HG03095 (cell line): ENCODE measurements at regions not wholly inside any gene's neighbourhood (a gene's known extent, or its start where the extent isn't known, plus 50 kb on each side); places are given as distances from the start of the nearest gene placed in this dataset.

Source experiments
- ATAC-seq: cut with Tn5 transposase; IDR thresholded peaks from one replicate; pipeline ENCODE4 v1.9.1; 2021; ENCODE audit warnings: moderate library complexity; ENCODE audit not compliant: unreplicated experiment

DNA sequence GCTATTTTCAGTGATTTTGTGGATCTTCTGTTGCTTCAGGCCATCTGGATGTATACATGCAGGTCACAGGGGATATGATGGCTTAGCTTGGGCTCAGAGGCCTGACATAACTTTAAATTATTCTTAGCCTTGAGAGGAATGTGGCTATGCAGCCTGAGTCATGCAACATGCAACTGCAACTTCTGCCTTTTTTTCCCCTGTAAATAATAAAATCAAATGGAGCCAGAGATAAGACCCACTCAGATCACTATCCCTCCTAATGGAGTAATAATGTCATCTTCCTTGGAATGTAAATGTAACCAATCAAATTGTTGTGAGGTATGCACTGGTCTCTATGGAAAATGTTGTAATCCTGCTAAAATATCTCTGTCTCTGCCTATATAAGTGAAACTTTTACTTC lies 54.9 kb downstream of the MAGEB17 start:
- no peak for ATAC-seq

DNA sequence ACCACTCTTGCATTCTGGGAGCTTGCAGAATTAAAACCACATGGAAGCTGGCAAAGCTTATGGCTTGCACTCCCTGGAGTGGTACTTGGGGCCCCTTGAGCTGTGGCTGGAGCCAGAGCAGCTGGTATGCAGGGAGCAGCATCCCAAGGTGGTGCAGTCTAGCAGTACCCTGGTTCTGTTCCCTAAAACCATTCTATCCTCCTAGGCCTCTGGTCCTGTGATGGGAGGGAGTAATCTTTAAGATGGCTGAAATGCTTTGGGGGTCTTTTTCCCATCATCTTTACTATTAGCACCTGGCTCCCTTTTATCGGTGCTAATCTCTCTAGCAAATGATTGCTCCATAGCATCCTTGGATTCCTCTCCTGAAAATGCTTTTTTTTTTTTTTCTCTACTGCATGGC lies 56.1 kb downstream of the MAGEB17 start:
- no peak for ATAC-seq

GRCh38 chrX:16239211-16239610 lies 71.9 kb downstream of the MAGEB17 start:
- no peak for ATAC-seq

- no peak for ATAC-seq
Observed at GRCh38 chrX:16240231-16240905, 73.1 kb downstream of the MAGEB17 start.

DNA sequence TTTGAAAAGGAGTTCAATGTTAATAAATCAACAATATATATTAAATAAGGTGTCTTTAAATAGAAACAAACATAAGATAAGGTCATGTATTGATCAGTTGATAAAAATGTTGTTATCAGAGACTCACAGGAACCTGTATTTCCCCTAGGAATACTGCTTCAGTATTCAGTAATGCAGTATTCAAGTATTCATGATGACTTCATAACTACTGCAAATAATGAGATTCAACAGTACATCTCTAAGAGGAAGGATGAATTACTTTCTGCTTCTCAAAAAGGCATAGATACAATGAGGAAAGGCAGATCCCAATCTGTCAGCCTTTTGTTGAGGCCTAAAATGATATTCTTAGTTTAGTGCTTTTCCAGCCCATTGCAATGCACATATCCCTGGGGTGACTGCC lies 73.7 kb downstream of the MAGEB17 start:
- no peak for ATAC-seq

DNA sequence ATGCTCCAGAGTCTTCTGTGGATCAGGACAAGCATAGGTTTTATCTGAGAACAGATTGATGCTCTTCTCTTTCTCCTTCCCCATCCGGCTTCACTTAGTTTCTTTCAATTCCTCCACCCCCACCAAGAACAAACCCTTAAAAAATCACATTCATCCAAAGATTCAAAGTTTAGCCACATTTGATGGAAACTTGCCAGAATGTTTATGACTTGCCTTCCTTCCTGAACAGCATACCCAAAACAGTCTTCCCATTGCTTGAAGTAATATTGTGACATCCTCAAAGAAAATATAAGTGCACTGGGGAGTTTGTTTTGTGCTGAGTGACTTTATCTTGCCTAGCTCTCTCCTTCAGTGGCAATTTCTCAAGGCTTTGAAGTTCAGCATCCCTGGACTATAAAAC lies 83.0 kb downstream of the MAGEB17 start:
- no peak for ATAC-seq

GRCh38 chrX:16251782-16252181 lies 84.5 kb downstream of the MAGEB17 start:
- ATAC-seq, result no peak

DNA sequence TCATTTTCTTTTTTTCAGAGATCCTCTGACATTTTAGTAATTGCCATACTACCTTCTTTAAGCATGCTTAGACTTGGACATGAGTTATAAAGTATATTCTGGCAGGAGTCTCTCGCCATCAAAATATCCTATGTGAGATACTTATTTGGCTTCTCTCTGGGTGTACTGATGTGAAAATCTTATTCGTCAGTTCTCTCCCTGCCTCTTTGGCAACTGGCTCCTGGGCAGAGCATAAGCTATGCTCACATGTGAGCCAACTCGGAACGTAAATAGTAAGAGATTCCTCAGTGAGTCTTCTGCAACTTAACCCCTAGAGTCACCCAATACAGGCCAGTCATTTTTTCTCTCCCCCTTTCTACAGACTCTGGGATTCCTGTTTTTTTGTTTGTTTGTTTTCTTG lies 91.6 kb downstream of the MAGEB17 start:
- ATAC-seq, result no peak

GRCh38 chrX:16267431-16267830 lies 100.2 kb downstream of the MAGEB17 start:
- ATAC-seq, result no peak

GRCh38 chrX:16268206-16268605 lies 100.9 kb downstream of the MAGEB17 start:
- no peak for ATAC-seq

GRCh38 chrX:16278927-16279326 lies 111.6 kb downstream of the MAGEB17 start:
- ATAC-seq, result no peak

GRCh38 chrX:16282209-16282608 lies 114.9 kb downstream of the MAGEB17 start:
- ATAC-seq, result no peak

GRCh38 chrX:16284842-16285241 lies 117.6 kb downstream of the MAGEB17 start:
- no peak for ATAC-seq

DNA sequence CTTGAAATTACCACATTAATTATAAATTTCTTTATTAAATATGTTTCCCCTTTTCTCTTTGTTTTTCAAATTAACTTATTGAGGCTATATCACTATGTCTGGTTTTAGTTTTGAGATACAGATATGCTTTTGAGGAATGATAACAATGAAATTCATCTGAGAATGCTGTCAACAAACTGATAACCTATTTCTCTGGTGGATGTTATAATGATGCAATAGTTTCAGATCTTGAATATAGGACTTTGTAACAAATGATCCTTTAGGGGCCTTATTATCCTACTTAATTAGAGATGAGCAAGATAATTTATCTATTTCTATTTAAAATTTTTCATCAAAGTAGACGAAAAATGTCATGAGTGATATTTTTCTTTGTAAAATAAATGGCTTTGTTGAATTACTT lies 123.7 kb downstream of the MAGEB17 start:
- ATAC-seq, result no peak

GRCh38 chrX:16300831-16301230 lies 133.6 kb downstream of the MAGEB17 start:
- ATAC-seq, result no peak

DNA sequence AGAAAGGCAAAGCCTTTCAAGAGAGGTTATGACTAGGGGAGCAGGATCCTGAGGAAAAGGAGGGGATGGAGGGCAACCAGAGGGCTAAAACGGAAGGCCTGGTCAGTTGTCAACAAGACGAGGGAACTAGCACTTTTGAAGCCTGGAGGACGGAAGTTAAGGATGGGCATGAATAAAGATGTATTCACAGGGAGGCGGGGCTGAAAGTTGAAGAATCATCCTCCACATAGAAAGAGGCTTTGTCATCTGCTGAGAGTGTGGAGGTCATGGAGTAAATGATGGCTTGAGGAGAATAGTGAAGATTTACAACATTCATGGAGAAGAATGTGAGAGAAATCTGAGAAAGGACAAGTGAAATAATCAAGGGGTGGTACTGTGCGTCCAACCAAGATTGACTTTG lies 137.5 kb downstream of the MAGEB17 start:
- ATAC-seq, result no peak

DNA sequence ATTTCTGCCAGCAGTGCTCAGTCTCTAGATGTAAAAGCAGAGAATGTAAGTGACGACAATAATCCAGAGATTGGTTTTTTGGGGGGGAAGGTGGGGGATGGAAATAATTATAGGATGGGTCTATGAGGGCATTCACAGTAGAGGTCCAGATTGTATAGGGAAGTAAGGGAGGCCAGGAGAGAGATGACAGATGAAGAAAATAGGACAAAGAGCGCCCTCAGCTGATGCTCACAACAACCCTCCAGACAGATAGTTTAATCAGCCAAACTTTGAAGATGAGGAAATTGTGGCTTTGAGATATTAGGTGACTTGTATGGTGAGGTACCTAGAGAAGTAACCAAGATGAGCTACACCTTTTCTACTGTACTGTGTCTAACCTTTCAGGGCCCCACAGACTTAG lies 137.9 kb downstream of the MAGEB17 start:
- no peak for ATAC-seq

- ATAC-seq, result no peak
Observed at GRCh38 chrX:16307950-16308349, 140.7 kb downstream of the MAGEB17 start.

DNA sequence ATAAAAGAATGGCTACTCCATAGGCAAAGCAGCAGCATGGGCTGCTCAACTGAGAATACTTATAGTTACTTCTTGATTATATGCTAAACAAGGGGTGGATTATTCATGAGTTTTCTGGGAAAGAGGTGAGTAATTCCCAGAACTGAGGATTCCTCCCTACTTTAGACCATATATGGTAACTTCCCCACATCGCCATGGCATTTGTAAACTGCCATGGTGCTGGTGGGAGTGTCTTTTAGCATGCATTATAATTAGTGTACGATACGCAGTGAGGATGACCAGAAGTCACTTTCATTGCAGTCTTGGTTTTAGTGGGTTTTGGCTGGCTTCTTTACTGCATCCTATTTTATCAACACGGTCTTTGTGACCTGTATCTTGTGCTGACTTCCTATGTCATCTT lies 141.5 kb downstream of the MAGEB17 start:
- ATAC-seq, result no peak

DNA sequence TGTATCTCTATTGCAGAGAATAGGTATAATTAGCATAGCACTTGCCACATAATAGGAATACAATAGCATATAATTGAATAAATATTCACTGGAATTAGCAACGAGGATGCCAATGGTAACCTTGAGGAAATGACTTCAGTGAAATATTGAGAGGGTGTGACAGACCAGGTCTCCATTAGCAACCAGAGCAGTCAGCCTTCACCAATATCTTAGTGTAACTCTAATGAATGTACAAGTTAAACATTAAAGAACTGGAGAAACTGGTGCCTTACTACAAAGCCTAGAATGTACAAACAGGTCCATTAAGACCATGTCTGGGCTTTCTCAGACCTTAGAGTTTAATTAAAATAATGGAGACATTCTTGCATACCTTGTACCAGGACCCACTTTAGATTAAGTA lies 143.0 kb downstream of the MAGEB17 start:
- no peak for ATAC-seq

GRCh38 chrX:16311671-16312070 lies 144.4 kb downstream of the MAGEB17 start:
- ATAC-seq, result no peak

DNA sequence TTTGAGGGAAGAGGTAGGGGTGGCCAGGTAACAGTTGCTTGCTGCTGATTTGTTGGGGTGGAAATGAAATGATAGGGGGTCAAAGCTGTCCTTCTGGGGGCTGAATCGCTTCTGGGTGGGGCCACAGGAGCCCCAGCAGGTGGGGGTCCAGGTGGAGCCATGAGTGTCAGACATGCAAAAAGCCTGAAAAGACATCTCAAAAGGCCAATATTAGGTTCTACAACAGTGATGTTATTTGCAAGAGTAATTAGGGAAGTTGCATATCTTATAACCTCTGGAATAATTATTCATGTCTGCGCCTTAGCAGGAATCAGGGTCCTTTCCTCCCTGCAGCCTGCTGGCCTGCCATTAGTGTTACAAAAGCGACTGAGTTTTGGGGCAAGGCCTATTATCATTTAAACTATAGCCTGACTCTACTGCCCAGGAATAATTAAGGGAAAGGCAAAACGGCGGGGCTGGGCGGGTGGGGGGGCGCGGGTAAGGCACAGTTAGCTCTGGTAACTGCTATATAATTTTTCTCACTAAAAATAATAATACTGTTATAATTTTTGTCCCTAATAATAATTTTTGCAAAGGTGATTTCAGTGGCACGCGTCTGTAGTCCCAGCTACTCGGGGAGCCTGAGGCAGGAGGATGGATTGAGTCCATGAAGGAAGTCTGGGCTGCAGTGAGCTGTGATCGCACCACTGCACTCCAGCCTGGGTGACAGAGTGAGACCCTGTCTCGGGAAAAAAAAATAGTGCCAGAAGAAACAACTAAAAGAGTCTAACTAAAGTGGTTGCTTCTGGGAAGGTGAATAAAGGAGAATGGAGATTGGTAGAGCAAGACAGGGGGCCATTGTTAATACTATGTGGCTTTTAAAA lies 145.7 kb downstream of the MAGEB17 start:
- ATAC-seq, result no peak
